HL-60 (cell line): ENCODE measurements at regions not wholly inside any gene's neighbourhood (a gene's known extent, or its start where the extent isn't known, plus 50 kb on each side); places are given as distances from the start of the nearest gene placed in this dataset.

Experiments
- CTCF ChIP-seq: IDR thresholded peaks from one replicate; pipeline ENCODE4 v1.5.1; 2011; ENCODE audit warnings: low read length, control low read depth, inconsistent platforms; ENCODE audit not compliant: insufficient read depth
- GABPA ChIP-seq: IDR thresholded peaks from 2 replicates; pipeline ENCODE4 v1.6.1; 2012; ENCODE audit warnings: low read depth
- POLR2AphosphoS5 ChIP-seq: IDR thresholded peaks from 2 replicates; pipeline ENCODE4 v1.6.1; 2012; ENCODE audit warnings: low read depth
- REST ChIP-seq: IDR thresholded peaks from 2 replicates; pipeline ENCODE4 v1.6.1; 2012; ENCODE audit warnings: low read depth; ENCODE audit not compliant: insufficient replicate concordance
- SPI1 ChIP-seq: IDR thresholded peaks from 2 replicates; pipeline ENCODE4 v1.6.1; 2012; ENCODE audit warnings: low read depth, mild to moderate bottlenecking, borderline replicate concordance

GRCh38 chr1:209057083-209057482, 526.4 kb upstream of the CAMK1G start:
- TF ChIP-seq CTCF = no peak
- no peak for TF ChIP-seq POLR2AphosphoS5
- TF ChIP-seq REST = no peak
- TF ChIP-seq GABPA = no peak
- TF ChIP-seq SPI1 = no peak
